Adrenal gland (tissue), 9 donors: ENCODE measurements at regions not wholly inside any gene's neighbourhood (a gene's known extent, or its start where the extent isn't known, plus 50 kb on each side); places are given as distances from the start of the nearest gene placed in this dataset.

Source experiments
- DNase-seq, 7 donors: peaks; one replicate each; pipeline ENCODE4 v3.0.0-alpha.2; 2019 to 2020
- H3K27ac ChIP-seq, 5 donors: fragments of 200-600 bp; sonication (generic) in 4 of 5; 1 replicate in 3 of 5; 2 replicates in 2 of 5; pipeline versions ENCODE4 v1.5.1 to v1.8.0; 2016 to 2020; ENCODE audit warnings: mild to moderate bottlenecking in 1 of 5
- H3K27me3 ChIP-seq: fragments of 200-600 bp; 2 replicates; pipeline ENCODE4 v1.8.0; 2021
- H3K36me3 ChIP-seq, 2 donors: fragments of 200-600 bp; replicated peaks in 1 of 2; 1 replicate in 1 of 2; 2 replicates in 1 of 2; pipeline versions ENCODE4 v1.5.1 to v1.8.0; 2018 to 2022
- H3K4me1 ChIP-seq, 2 donors: fragments of 200-600 bp; replicated peaks in 1 of 2; 1 replicate in 1 of 2; 2 replicates in 1 of 2; pipeline versions ENCODE4 v1.5.1 to v1.8.0; 2018 to 2021
- H3K4me3 ChIP-seq, 4 donors: fragments of 200-600 bp; sonication (generic) in 3 of 4; one replicate each; pipeline ENCODE4 v1.5.1; 2016 to 2018
- H3K9me3 ChIP-seq, 3 donors: fragments of 200-600 bp; sonication (generic) in 1 of 3; replicated peaks in 1 of 3; 1 replicate in 2 of 3; 2 replicates in 1 of 3; pipeline versions ENCODE4 v1.5.1 to v1.8.0; 2016 to 2021
- CTCF ChIP-seq, 6 experiments: fragments of 450-650 bp in 4 of 6; fragments of 200-600 bp in 2 of 6; sonication (generic) in 1 of 6; IDR thresholded peaks; 1 replicate in 5 of 6; 2 replicates in 1 of 6; pipeline versions ENCODE4 v1.5.1 to v1.8.0; 2016 to 2021; ENCODE audit warnings: antibody characterized with exemption in 6 of 6, mild to moderate bottlenecking in 2 of 6, moderate library complexity in 1 of 6
- POLR2A ChIP-seq, 2 donors: fragments of 450-650 bp; IDR thresholded peaks; one replicate each; pipeline ENCODE4 v1.6.1; 2017; ENCODE audit warnings: antibody characterized with exemption in 2 of 2, mild to moderate bottlenecking in 2 of 2, moderate library complexity in 1 of 2
- WGBS, 4 donors: extraction: QIAGEN DNeasy Blood & Tissue Kit in 2 of 4; methylation state at CpG; one replicate each; pipeline versions ENCODE4 v1.1.5 to v1.1.7; 2013 to 2017; 5-methylcytosine and 5-hydroxymethylcytosine counted together
- intact Hi-C, 2 donors: fragments of 100-400 bp; cut with DNase I; formaldehyde crosslinking; loops; one replicate each; pipeline versions ENCODE4 v1.14.1 to v1.15.0; 2022 to 2023
- donor health status: healthy with polysubstance abuse.
- donor health status: Bipolar disorder and iron deficiency.
- donor health status: DM: yes; HTN: yes; CAD: no.
- donor health status: DM: no; HTN: no; CAD: no.
- donor health status: DM: no; HTN: no; CAD: no.

DNA sequence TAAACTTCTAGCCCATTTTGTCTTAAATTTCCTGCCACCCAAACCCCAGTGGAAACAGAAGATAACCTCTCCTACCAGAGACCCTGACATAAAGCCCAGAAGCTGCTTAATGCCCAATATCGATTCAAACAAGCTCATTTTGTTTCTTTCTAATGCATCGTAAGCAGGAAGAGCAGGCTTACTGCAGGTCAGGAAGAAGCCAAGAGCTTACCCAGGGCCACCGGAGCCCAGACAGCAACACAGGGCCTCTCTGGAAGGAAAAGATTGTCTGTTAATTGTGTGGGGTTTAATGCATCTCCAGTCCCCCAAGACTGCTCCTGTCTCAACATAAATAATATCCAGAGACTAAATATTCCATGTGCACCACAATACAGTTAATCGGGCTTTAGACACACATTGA, 177.3 kb upstream of the NOCT start:
- intact Hi-C loops, result no loop called here
- no peak for DNase-seq
- Histone ChIP-seq H3K27ac (no peak overlapping the region), H3K9me3 (no peaks in the 10 kb centered on the region), H3K27me3 (no peaks in the 10 kb centered on the region), H3K4me3 (no peak overlapping the region), H3K36me3 (no peaks in the 10 kb centered on the region), H3K4me1 (no peaks in the 10 kb centered on the region)
- 56 to 81% (median 77%) methylated on average over 4 of the region's 4 CpGs for WGBS, 4 donors
- TF ChIP-seq POLR2A (IDR thresholded peaks at IDR 0.05), result no peak
- no peak for TF ChIP-seq CTCF (IDR thresholded peaks at IDR 0.05)

DNA sequence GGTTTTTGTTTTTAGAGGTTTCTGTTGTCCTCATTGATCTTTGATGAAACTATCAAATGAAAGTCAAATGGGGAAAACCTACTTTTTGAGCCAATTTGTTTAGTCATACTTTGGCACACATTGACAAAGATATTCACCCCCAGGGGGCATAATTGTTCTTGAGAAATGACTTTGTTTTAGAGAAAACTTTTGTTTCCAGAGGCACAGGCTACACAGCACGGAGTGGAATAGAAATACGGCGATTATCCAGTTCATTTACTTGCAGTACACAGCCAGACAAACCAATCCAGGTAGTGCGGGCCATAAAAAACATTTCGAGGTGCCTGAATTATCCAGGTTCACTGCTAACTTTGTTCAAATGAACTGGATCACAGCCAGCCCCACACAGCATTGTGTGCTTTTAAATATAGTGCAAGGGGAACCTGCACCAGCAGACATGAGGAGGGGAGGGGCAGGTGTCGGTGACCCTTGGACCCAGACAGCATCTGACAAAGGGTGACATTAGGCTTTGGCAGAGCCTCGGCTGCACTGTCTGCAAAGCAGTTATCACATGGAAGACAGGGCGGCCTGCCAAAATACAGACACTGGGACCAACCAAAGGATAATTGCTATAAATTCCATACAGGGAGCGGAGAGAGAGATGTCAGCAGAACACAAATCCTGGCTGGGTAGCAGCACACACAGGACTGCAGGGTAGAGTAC, 179.6 kb upstream of the NOCT start:
- no peak overlapping the region for H3K27ac ChIP-seq
- 79 to 89% (median 83%) methylated on average over 9 of the region's 9 CpGs for WGBS, 4 donors
- no peaks in the 10 kb centered on the region for H3K27me3 ChIP-seq
- H3K36me3 ChIP-seq, result no peaks in the 10 kb centered on the region
- no peaks in the 10 kb centered on the region for H3K9me3 ChIP-seq
- no peak for TF ChIP-seq CTCF (IDR thresholded peaks at IDR 0.05)
- TF ChIP-seq POLR2A (IDR thresholded peaks at IDR 0.05), result no peak
- H3K4me1 ChIP-seq, result no peaks in the 10 kb centered on the region
- intact Hi-C loops, result no loop called here
- DNase-seq, result no peak
- no peak overlapping the region for H3K4me3 ChIP-seq

DNA sequence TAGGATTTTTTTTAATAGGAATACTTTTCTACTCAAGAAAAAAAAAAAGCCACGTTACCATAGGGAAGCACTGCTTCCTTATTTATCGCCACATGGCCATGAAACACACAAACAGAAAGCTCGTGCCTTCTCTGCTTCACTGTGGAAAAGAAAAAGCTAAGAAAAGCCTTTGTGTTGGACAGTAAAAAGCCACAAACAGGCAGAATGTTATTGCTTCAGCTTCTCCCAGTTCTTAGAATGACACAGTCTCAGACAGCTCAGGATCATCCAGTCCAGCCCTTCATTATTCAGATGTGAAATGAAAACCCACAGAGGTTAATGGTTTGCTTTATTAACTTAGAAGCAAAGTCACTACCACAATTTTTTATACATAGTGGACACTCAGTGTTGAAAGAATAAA, 181.6 kb upstream of the NOCT start:
- Histone ChIP-seq H3K9me3 (no peaks in the 10 kb centered on the region), H3K4me1 (no peaks in the 10 kb centered on the region), H3K27ac (no peak overlapping the region), H3K36me3 (no peaks in the 10 kb centered on the region), H3K4me3 (no peak overlapping the region), H3K27me3 (no peaks in the 10 kb centered on the region)
- 51 to 74% (median 62%) methylated on average over 3 of the region's 3 CpGs for WGBS, 4 donors
- intact Hi-C loops, result no loop called here
- no peak for DNase-seq
- TF ChIP-seq POLR2A (IDR thresholded peaks at IDR 0.05) (no peak), CTCF (IDR thresholded peaks at IDR 0.05) (no peak)

GRCh38 chr4:138832563-138832962, 183.0 kb upstream of the NOCT start:
- H3K27ac ChIP-seq, result no peak overlapping the region
- no peaks in the 10 kb centered on the region for H3K27me3 ChIP-seq

More at GRCh38 chr4:138832563-138832962, 183.0 kb upstream of the NOCT start:
- DNase-seq, result no peak
- no peak for TF ChIP-seq POLR2A (IDR thresholded peaks at IDR 0.05)
- TF ChIP-seq CTCF (IDR thresholded peaks at IDR 0.05), result no peak
- WGBS, 4 donors, result 85 to 88% (median 88%) methylated on average over 1 of the region's 1 CpG
- H3K4me1 ChIP-seq, result no peaks in the 10 kb centered on the region
- no peaks in the 10 kb centered on the region for H3K9me3 ChIP-seq
- no peak overlapping the region for H3K4me3 ChIP-seq
- H3K36me3 ChIP-seq, result no peaks in the 10 kb centered on the region
- intact Hi-C loops, result no loop called here
